HL-60 (cell line): ENCODE measurements at regions not wholly inside any gene's neighbourhood (a gene's known extent, or its start where the extent isn't known, plus 50 kb on each side); places are given as distances from the start of the nearest gene placed in this dataset.
"Not testable (repeated sequence)": the region's sequence is repeated elsewhere in the genome, so short reads cannot be mapped to it uniquely, and the experiment has no call there.

Source experiments
- GABPA ChIP-seq: IDR thresholded peaks from 2 replicates; pipeline ENCODE4 v1.6.1; 2012; ENCODE audit warnings: low read depth
- POLR2AphosphoS5 ChIP-seq: IDR thresholded peaks from 2 replicates; pipeline ENCODE4 v1.6.1; 2012; ENCODE audit warnings: low read depth
- REST ChIP-seq: IDR thresholded peaks from 2 replicates; pipeline ENCODE4 v1.6.1; 2012; ENCODE audit warnings: low read depth; ENCODE audit not compliant: insufficient replicate concordance
- SPI1 ChIP-seq: IDR thresholded peaks from 2 replicates; pipeline ENCODE4 v1.6.1; 2012; ENCODE audit warnings: low read depth, mild to moderate bottlenecking, borderline replicate concordance
- TF ChIP-seq, protein P1 (sequence below): IDR thresholded peaks from one replicate; pipeline ENCODE4 v1.5.1; 2011; ENCODE audit warnings: low read length, control low read depth, inconsistent platforms; ENCODE audit not compliant: insufficient read depth

DNA sequence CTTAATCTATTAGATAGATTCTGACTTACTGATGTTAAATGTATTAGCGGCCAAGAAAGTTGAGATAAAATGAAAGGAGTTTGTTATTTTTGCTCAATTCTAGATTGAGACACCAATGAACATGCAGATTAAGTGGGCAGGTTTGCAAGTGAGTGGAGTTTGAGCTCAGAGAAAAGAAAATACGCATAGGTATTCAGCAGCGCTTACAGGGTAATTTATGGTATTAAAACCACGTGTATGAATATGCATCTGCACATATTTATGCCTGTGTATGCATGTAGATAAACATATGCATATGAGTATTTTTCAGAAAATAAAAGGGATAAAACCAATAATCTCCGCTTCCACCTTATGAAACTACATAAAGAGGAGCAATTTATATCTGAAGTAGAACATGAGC lies 1450.1 kb downstream of the RPIA start:
- TF ChIP-seq REST, POLR2AphosphoS5, GABPA, SPI1: not testable (repeated sequence)
- TF ChIP-seq, protein P1, sequence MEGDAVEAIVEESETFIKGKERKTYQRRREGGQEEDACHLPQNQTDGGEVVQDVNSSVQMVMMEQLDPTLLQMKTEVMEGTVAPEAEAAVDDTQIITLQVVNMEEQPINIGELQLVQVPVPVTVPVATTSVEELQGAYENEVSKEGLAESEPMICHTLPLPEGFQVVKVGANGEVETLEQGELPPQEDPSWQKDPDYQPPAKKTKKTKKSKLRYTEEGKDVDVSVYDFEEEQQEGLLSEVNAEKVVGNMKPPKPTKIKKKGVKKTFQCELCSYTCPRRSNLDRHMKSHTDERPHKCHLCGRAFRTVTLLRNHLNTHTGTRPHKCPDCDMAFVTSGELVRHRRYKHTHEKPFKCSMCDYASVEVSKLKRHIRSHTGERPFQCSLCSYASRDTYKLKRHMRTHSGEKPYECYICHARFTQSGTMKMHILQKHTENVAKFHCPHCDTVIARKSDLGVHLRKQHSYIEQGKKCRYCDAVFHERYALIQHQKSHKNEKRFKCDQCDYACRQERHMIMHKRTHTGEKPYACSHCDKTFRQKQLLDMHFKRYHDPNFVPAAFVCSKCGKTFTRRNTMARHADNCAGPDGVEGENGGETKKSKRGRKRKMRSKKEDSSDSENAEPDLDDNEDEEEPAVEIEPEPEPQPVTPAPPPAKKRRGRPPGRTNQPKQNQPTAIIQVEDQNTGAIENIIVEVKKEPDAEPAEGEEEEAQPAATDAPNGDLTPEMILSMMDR: not testable (repeated sequence)
